SKM-1 (cell line): ENCODE measurements at regions not wholly inside any gene's neighbourhood (a gene's known extent, or its start where the extent isn't known, plus 50 kb on each side); places are given as distances from the start of the nearest gene placed in this dataset.

Source experiments
- DNase-seq: peaks from one replicate; lab custom pipeline; 2025; ENCODE audit not compliant: unreplicated experiment; lab: John Stamatoyannopoulos, UW

DNA sequence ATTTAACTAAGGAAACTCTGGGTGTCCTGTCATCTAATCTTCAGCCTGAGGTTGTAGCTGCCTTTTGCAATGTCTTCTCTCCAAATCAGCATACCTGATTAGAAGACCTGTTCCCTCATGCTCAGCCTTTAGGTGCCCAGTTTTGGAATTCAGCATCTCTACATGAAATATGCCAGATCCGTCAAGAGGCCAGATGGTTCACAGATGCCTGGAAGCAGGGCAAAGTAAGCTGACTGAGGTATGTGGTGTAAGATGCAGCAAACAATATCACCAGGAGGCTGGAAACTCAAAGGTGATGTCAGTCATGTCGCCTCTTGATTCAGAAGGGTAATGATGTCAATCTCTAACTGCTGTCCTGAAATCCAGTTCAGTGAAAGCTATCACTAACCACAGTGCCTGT is 324.4 kb downstream of the PRELID2 start:
- no peak for DNase-seq

DNA sequence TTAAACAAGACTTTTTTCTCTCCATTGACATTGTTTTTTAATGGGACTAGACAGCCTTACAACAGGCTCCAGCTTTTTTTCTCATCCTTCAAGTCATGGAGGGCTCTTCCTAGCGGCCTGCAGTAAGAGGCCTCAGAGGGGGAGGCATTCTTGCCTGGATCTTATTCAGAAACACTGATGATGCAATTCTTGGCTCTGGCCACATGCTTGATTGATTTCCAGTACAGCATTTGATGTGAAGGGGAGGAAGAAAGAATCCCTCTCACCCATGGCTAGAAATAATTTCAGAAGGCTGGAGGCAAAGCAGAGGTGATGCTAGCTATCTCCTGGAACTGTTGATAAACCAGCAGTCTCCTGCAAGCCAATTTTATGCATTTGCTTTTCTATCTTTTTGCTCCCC is 324.8 kb downstream of the PRELID2 start:
- no peak for DNase-seq

DNA sequence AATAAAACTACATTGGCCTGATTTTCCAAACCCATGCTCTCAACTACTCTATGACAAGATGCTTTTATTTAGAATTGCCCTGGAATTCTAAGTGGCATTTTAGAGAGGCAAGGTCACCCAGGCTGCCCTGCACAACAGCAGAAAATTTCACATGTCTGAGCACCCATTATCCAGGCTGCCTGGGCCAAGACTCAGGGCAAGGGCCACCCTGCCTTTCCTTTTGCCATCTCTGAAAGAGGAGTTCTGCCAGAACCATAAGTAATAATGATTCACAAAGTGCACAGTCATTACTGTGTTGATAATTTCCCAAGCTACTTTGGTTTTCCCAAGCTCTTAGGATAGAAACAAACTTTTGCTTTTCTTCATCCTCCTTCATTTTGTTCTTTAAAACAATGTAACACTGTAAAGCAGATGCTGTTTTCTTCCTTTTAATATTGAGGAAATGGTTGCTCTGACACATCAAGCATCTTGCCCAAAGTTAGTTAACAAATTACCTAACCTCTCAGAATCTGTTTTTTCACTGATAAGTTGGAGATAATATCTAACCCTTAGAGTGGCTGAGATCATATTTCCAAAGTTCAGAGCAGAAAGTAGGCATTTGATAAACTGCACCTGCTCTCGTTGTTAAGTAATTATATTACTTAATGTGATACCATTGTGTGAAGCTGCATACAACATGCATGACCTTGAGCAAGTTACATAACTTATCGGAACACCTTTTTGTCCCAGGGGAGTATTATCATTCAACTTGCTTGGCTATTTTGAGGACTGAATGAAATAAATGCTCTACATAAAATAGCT is 325.6 kb downstream of the PRELID2 start:
- DNase-seq = no peak

DNA sequence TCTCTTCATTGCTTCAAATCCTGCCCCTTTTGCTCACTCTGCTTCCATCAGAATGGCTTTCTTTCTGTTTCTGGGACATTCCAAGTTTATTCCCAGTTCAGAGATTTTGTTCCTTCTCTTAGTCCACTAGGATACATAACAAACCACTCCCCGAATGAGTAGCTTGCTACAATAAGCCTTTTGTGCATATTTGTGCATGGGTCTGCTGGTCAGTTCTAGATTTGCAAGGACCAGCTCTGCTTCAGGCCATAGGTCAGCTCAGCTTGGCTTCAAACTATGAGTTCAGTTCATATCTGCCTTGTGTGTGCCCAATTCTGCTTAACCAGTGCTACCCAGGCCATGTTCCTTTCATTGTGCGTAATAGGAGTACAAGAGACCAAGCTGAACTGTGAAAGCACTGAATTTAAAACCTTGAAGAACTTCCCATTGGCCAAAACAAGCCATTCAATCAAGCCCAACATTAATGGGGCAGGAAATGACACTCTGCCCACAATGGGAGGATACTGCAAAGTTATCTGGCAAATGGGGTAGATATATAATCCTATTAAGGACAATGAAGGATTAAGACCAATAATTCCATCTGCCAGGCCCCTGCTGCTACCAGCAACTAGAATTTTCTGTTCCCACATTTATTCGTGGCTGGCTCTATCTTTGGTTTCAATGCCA is 328.8 kb downstream of the PRELID2 start:
- no peak for DNase-seq

DNA sequence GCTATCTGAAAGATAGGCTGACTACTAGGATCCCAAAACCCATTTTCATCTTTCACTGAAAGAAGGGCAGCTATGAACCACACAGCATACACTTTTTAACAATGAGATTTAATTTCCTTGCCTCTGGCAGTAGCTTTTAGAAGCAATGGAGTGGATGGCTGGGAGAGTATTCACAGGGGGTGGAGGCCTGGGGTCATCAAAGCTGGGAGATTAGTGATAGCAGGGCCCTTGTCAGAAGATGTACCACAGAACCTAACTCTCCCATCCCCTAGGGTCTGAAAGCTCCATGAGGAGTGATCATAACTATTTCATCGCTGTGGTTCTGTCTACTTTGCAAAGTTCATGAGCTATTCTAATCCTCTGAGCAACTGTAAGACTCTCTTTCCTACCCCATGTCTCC is 332.2 kb downstream of the PRELID2 start:
- DNase-seq = no peak

DNA sequence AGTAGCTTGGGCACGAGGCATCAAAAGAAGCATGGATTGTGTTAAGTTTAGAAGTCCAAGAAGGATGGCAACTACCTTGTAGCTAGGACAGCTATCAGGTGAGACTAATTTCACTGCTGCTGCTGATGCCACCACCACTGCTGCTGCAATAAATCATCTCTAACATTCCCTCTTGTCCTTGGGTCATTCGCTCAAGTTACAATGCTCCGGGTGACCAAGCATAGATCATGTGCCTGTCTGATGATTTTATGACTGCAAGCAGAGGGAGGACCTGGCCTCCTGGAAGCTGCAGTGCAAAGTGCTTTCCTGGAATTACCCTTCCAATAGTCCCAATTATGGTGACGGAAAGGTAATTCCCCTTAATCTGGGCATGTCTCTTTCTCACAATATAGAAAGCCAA is 334.4 kb downstream of the PRELID2 start:
- no peak for DNase-seq

DNA sequence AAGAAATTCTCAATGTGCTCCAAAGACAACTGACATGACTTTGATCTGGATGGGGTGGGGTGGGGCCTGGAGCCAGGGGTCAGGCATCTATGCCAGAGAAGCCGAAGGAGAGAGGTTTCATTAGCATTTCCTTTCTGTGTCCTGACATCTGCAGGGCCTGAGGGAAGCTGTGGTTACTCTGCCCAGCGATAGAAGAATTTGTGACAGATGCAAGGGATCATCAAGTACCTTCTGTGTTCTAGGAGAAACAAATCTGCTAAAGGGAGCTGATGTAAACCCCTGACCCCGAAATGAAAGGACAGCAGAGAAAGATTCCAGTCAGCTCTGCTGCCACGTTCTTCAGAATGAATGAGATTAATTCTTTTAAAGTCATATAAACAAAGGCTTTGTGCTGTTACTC is 335.7 kb downstream of the PRELID2 start:
- DNase-seq = no peak

DNA sequence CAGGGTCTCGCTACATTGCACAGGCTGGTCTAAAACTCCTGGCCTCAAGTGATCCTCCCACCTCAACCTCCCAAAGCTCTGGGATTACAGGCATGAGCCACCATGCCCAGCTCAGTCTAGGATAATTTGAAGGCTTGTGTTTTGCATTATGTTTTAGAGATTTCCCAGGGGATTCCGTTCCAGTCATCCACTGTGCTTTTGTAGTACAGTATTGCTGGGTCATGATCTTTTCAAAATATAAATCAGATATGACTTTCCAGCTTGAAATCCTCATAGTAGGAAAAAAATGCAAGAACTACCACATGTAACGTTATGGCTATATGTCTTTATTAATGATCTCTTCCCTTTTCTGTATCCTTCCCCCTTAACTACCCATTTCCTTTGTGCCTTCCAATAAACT is 338.1 kb downstream of the PRELID2 start:
- no peak for DNase-seq

DNA sequence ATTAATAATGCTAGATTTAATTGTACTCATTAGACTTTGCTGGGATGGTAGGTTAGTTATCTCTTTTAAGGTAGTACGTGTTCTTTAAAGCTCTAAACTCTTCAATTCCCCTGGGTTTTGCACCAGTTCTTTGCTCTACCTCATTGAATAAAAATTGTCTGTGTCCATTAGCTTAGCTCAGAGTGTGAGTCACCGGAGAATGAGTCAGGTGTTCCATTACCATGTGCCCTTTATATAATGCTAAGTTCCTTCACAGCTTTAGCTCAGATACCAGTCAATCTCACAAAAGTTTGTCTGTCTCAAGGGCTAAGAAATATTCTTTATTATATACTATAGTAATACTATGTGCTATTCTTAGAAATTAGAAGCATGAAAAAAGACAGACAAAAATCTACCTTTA is 339.4 kb downstream of the PRELID2 start:
- DNase-seq = no peak

DNA sequence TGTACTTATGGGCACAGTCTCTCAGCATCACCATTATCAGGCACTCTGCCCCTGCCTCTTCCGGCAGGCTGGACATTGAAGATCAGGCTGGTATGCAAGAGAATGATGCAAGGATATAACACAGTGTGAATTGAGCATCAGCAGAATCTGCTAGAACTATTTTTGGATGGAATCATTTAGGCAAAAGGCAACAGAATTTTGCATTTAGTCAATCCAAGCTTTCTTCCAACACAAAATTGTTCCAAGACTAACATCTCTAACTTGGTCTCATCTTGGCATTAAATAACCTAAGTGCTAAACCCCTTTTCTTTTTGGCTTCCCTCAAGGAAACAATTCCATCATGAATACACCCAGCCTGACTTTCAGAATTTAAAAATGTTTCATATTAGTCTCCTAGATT is 339.9 kb downstream of the PRELID2 start:
- no peak for DNase-seq

DNA sequence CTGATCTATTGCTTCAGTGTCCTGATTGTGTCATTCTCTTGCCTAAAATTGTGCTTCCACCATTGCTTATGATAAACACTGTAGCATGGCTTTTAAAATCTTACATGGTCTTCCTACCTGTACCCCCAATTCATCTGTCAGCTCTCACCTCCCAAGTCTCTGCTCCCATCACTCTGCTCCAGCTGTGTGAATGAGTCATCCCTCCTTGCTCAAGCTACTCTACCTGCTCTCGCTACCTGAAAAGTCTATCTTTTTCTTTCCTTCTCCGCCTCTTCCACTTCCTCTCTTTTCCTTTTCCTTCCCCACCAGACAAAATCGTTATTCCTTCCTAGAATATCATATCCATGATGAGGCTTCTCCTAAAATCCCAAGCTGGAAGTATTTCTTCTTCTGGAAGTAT is 341.7 kb downstream of the PRELID2 start:
- no peak for DNase-seq

DNA sequence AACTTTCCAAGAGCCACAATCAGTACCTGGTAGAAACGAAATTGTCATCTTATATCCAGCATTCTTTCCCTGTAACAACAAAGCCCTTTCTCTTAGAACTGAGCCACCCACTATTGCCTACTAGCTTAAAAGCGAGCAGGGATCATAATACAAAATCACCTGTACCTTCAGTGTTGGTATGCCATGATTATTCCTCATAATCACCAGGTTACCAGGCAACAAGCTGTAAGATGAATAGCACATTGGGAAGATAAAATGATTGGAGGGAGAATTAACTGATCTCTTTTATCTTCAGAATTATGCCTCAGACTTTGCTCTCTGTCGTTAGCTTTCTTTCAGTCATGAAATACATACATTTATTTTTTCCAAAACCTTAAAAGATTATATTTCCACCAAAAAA is 345.6 kb downstream of the PRELID2 start:
- DNase-seq = no peak

DNA sequence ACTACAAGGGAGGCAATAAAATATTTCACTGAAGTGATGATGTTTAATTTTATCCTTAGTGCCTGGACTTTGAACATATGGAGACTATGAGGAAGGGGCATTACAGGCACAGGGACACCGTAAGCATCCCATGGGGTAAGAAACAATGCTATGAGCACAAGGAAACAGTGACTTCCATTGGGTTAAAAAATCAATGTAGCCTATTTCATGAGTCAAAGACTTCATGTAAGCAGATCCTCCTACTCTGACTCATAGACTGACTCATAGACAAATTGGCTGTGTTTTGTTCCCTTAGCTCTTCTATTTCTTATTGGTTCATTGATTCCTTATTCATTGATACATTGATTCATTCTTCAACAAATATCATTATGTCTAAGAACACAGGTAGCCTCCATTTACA is 351.0 kb downstream of the PRELID2 start:
- DNase-seq = no peak

DNA sequence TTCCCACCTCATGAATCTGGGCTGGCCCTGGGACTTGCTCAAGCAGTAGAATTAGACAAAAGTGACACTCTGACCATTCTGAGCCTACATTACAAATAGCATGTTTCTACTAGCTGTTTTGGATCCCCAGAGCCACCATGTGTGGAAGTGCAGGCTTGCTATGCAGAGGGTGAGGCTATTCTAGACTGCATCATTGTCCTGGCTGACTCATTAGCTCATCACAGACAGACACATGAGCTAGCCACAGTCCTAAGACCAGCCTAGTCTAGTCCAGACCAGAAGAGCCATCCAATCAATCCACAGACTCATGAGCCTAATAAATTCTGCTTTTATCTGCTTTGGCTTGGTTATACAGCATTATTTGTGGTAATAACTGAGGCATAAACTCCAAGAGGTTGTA is 351.9 kb downstream of the PRELID2 start:
- no peak for DNase-seq

DNA sequence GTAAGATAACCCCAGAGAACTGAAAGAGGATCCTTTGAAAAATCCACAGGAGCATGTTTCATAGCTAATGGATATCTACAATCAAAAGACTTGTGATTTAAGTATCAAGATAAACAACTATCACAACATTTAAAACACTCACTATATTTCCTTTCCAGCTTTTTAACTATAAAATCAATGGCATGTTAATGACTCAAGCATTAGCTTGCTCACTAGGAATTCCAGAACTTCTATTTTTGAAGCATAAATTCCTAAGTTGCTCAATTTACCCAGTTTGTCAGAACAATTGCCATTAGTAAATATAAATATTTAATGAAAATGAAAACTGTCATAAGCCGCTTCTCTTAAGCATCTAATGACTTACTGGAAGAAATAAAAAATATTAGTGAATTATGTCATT is 355.3 kb downstream of the PRELID2 start:
- DNase-seq = no peak

DNA sequence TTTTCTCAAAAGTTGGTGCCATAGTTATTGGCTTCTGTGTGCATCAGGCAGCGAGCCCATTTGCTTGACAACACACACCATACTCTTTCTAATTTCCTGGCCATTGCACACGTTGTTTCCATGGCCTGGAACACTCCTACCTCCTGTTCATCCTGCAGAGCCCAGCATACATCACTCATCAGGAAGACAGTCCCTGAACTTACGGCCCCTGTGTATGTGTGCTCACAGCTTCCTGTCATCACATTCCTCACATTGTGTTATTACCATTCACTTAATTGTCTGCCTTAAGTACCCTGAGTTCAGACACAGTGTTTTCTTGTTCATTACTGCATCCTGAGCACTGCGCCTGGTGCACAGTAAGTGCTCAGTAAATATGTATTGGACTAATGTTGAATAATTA is 355.9 kb downstream of the PRELID2 start:
- DNase-seq = no peak

DNA sequence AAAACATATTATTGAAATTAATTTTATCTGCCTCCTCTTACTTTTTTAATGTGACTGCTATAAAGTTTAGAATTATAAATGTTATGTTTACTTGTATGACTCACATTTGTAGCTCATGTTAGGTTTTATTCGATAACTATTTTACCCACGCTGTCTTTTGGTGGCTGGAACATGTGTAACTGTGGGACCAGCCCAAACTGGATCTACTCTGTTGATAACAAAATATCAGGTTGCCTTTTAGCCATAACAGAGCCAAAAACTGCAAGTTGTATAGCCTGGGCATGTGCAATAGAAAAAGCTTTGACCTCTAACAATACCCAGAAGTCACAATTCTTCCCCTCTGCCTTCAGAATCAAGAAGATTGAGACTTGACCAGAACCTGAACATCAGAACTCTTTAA is 356.5 kb downstream of the PRELID2 start:
- DNase-seq = no peak

DNA sequence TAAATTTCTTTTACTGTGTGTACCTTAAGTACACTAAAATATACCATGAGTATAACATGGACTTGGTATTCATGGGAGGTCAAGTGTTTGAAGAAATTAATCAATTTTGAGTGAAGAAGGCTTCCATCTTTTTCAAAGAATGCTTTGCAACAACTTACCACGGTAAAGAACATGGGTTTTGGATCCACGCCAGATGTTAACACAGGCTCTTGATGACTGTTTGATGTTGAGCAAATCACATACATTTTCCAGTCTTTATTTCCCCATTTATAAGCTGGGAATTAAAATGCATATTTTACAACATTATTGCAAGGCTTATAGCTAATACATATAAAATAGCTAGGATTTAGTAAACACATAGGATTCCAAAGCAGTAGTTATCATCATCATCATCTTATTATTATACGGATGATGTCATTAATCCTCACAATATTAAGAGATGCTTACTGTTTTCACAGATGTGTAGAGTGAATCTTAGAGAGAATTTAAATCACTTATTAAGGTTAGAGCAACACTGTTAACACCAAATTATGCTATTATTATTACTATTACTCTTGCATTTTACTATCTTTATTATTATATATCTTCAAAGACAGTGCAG is 362.0 kb downstream of the PRELID2 start:
- no peak for DNase-seq

DNA sequence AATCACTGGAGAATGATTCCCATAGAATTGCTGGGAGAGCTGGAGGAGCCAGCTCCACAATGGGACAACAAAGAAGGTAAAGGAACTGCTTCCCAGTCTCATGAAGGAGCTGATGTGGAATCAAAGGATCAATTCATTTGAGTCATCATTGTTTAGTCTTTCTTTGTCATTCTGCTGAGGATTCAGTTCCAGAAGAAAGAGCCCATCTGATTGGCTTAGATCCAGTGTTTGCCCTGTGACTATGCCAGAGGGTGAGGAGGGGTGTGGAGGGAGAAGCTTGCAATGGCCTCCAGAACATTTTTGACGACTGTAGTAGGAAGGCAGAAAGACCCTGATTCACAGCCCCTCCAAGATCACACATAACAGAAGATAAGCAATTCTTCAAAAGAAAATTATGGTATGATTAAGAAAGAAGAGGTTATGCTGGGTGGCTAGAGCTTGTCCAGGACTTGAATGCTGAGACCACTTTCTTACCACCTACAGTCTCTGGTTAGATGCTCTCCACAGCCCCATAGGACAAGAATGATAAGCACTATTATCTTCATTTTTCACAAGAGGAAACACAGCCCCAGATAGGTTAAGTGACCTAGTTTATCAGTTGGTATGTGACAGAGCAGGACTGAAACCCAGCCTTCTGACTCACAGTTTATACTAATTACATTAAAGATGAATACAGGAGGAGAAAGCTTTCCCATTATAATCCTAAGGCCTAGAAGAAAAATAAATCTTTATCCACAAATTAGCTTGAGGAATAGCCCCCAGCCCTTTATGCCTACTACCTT is 363.1 kb downstream of the PRELID2 start:
- DNase-seq = no peak

DNA sequence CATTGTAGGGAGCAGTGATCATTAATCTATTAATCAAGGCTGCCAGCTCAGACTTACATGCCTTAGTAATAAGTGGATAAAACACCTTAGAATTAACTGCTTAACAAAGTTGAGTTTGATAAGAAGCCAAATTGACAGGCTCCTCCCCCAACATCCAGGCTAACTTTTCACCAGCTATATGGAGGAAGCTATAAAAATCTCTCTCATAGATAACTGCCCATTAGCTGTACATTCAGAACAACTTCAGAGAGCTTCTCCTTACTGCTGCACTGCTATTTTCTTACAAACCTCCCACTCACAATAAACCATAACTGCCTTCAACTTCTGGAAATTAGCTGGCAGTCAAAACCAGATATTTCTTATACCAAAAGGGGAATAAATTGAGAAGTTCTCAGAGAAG is 364.1 kb downstream of the PRELID2 start:
- no peak for DNase-seq

DNA sequence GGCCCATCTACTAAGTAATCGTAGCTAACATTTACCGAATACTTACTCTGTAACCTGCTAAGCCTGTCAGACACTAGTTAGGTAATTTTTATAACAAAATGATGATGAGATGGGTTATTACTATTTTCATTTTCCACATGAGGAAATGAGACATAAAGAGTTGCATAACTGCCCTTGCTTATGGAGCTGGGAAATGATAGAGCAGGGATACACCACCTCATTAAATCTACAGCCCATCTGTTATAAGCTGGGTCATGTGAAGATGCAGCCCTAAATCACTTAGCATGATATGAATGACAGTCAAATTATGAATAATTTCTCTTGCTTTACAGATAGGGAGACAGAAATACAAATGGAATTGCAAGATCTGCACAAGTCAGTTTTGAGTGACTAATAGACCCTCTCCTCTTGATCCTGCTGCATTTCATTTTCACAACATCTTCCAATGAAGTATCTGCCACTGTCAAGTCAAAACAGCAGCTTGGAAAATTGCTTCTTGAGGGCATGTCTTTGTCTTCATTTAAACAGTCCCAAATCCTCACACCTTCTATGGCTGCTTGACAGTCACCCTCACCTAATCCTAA is 364.7 kb downstream of the PRELID2 start:
- no peak for DNase-seq
